ENCODE measurements at regions not wholly inside any gene's neighbourhood (a gene's known extent, or its start where the extent isn't known, plus 50 kb on each side); places are given as distances from the start of the nearest gene placed in this dataset.

DNA sequence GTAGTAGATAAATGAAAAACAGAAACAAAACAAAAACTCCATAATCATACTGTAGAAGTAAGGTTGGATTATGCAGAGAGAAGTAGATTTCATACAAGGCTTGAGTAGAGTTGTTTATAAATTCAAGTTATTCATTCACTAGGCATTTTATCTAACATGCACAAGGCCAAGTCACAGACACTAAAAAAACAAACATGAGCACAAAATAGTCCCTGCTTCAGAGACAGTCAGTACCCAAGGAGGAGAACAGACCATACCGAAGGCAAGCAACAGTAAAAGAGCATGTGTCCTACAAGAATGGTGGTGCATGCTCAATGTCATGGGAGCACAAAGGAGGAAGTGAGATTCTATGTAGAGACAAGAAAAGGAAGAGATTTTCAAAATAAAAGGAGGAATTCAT, 796.5 kb upstream of the LRRC4C start:
- no peak for FAIRE-seq
- no peak for DNase-seq (ENCODE audit: insufficient read length, low spot score)

DNA sequence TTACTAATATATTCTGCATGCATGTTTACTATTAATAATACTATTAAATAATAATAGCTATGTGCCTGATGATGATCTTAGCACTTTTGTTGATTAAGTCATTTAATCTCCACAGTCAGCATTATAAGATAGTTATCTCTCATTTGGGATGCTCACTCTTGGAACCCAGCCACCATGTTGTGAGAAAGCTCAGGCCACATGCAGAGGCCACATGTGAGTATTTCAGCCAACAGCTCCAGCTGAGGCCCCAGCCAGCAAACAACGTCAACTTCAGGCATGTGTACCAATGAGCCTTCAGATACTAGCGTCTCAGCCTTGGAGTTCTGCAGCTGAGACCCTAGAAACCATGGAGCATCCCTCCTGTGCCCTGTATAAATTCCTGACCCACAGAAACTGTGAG, 798.1 kb upstream of the LRRC4C start:
- DNase-seq (ENCODE audit: insufficient read length, low spot score) (no peak), FAIRE-seq (no peak)

DNA sequence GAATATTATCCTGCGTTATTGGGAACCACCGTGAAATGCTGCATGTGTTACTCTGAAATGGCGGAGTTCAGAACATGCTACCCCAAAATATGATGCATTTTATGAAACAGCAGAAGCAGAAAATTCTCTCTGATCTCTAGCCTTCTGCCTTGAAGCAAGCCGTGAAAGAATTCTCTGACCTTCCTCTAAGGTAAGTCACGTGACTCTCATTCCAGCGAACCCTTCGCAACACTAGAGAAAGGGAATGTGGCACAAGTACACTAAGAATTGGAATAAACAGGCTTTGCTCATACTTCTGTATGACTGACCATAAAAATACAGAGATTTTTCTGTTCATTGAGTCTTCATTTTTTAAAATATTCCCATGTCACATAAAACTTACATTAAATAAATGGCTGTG, 805.6 kb upstream of the LRRC4C start:
- FAIRE-seq = no peak
- no peak for DNase-seq (ENCODE audit: insufficient read length, low spot score)

DNA sequence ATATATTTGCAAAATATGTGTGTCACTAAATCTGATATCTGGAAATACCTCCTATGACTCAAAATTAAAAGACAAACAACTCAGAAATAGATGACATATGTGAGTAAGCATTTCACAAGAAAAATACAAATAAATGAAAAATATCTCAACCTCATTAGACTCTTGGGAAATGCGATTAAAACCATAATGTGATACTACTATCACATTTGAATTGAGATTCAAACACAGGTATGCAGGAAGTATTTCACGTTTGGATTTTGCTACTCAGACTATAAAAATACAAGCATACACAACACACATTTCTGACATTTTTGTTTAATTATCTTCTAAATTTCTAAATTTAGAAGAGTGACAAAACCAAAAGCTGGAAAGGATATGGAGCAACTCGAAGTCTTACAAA, 811.9 kb upstream of the LRRC4C start:
- DNase-seq (ENCODE audit: insufficient read length, low spot score) = no peak
- FAIRE-seq = no peak

DNA sequence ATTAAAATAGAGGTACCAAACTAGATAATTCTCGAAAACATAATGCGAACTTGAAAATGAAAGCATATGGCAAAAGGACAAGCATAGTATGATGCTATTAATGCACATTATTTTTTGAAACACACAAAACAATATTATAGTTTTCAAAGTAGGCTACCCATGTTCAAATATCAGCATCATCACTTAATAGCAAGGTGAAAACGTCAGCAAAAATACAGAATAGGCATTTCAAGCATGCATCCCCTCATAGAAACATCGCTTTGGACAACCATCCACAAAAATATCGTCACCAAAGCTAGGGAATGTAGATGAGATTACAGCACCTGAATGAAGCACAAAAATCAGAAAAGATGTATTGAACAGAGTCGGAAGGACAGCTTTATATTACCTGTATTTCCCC, 814.5 kb upstream of the LRRC4C start:
- FAIRE-seq = no peak
- no peak for DNase-seq (ENCODE audit: insufficient read length, low spot score)

DNA sequence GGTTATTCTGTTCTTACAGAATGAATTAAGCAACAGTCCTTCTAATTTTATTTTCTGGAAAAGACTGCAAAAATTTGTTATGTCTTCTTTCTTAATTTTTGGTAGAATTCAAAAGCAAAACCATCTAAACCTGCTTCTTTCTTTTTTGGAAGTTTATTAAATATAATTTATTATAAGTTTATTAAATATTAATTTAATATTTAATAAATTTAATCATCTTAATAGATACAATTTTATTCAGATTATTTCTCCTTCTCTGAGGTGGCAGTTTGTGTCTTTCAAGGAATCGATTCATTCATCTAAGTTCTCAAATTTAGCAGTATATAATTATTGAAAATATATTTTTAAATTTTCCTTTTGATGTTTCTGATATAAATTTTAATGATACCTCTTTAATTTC, 837.5 kb upstream of the LRRC4C start:
- DNase-seq (ENCODE audit: insufficient read length, low spot score) (no peak), FAIRE-seq (no peak)

DNA sequence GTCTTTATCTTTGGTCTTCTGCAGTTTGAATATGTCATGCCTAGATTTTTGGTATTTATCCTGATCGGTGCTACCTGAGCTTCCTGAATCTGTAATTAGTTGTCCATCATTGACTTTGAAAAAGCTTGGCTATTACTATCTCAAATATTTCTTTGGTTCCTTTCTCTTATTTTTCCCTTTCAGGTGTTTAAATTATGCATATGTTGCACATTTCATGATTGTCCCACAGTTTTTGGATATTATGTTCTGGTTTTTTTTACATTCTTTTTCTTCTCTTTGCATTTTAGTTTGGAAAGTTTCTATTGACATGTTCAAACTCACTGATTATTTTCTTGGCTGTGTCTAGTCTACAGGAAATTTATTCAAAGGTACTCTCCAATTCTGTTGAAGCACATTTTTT, 840.3 kb upstream of the LRRC4C start:
- no peak for FAIRE-seq
- no peak for DNase-seq (ENCODE audit: insufficient read length, low spot score)

DNA sequence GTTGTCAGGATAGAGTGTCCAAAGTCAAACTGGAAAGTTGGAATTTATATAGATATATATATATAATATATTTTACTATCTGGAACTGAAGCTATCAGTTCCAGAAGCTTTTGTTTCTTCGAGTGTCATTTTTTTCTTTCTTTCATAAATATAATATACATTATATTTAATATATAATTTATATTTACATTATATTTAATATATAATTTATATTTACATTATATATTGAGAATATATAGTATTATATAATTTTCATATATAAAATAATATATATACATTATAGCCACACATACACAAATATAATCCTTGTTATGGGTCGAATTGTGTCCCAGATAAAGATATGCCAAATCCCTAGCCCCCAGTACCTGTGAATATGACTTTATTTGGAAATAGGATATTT, 842.3 kb upstream of the LRRC4C start:
- FAIRE-seq = no peak
- no peak for DNase-seq (ENCODE audit: insufficient read length, low spot score)

DNA sequence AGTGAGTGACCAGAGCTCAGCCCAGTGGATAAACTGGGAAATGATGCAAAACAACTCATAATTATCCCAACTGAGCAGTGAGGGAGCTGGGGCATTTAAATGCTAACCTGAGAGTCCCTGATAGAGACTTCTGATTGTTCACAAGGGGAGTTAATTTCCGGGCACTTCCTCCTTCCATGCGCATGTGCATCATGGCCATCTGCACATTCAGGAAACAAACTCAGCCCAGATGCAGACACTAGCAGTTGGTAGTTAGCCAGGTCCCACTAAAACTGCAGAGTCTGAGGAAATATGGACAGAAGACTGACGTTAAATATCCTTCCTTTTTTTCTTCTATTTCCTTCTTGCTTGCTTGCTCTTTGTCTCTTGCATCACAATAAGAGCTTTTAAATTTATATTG, 852.1 kb upstream of the LRRC4C start:
- FAIRE-seq (no peak), DNase-seq (ENCODE audit: insufficient read length, low spot score) (no peak)

DNA sequence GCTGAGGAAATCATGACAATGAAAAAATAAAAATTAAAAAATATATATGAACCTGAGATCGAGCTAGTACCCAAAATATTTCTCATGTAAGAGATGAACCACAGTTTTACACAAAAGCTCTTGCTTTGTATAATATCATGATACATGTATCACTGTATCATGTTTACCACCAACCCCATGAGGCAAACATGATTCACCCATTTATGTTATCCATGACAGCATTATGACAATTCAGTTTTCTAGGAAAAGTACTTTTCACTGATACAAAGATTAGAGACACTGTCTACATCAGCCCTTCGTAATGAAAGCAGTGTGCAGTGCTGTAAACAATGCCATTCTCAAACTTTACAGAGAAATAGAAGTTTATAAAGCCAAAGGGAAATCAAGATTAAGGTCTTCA, 852.5 kb upstream of the LRRC4C start:
- FAIRE-seq = no peak
- DNase-seq (ENCODE audit: insufficient read length, low spot score) = no peak

DNA sequence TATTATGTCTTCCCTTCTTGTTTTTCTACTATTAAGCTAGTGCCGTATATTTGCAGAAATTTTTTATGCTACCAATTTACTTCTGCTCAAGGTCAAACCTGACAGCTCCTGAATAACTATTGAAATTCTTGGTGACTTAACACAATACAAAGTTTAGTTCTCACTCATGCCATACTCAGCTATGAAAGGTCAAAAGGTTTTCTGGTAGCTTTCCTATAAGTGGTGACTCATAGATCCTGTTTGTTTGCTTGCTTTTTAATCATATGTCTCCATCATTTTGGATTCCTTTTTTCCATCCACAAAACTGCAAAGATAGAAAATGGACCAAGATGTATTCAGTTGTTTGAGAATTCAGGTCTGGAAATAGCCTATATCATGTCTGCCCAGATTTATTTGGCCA, 855.8 kb upstream of the LRRC4C start:
- no peak for DNase-seq (ENCODE audit: insufficient read length, low spot score)

DNA sequence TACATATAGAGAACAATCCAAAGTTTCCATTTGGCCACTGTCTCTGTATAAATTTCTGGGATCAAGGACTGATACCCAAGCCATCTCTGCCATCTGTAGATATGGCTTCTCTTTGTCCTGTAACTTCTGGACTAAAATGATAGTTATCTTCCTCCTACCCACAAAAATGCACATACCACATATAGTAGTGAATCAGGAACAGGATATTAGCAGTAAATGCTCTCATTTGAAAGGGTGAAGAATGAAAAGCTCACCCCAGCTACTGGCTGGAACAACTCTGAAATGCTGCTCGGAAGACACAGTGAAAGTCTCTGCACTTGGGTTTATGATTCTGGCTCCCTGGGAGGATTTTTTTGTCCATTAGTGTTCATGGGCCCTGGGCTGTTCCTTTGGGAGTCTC, 856.4 kb upstream of the LRRC4C start:
- FAIRE-seq = no peak

More for the DNA sequence above, 855.8 kb upstream of the LRRC4C start:
- FAIRE-seq = no peak

DNA sequence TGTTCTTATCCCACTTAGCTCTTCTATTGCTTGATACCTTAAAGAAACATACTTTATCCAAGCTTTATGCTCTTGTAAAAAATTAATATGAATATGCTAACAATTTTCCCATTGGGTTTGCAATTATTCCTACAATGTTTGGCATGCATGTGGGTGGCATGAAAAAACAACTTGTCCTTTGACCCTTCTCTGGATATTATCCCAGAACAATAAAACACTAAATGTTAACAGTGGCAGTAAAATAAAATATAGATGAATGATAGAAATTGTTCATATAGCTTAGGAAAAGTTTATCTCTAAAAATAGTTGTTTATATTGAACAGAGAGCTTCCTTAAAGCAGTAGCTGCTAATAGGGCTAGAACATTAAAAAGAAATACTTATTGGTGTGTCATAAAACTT, 860.5 kb upstream of the LRRC4C start:
- FAIRE-seq (no peak), DNase-seq (ENCODE audit: insufficient read length, low spot score) (no peak)

More for the DNA sequence above, 856.4 kb upstream of the LRRC4C start:
- DNase-seq (ENCODE audit: insufficient read length, low spot score) = no peak

DNA sequence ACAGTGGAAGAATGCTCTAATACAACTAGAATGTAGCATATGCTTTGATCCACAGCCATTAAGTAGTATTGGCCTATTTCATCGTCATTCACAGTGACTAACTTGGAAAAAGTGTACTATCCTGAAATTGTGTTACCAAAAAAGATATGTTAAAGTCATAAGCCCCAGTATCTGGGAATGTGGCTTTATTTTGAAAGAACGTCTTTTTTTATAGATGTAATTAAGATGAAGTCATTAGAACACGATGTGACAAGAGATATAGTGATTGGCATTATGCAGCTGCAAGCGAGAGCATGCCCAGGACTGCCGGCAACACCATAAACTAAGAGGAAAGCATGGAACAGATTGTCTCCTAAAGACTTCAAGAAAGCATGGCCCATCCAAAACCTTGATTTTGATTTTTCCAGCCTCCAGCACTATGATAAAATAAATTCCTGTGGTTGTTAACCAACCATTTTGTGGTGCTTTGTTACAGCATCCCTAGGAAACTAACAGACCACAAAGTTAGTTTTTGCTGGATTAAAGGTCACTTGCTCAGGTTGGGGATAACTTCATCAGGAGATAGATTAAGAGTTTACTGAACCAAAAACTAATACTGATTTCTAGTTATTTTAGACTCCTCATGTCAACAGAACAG, 870.6 kb upstream of the LRRC4C start:
- no peak for FAIRE-seq

DNA sequence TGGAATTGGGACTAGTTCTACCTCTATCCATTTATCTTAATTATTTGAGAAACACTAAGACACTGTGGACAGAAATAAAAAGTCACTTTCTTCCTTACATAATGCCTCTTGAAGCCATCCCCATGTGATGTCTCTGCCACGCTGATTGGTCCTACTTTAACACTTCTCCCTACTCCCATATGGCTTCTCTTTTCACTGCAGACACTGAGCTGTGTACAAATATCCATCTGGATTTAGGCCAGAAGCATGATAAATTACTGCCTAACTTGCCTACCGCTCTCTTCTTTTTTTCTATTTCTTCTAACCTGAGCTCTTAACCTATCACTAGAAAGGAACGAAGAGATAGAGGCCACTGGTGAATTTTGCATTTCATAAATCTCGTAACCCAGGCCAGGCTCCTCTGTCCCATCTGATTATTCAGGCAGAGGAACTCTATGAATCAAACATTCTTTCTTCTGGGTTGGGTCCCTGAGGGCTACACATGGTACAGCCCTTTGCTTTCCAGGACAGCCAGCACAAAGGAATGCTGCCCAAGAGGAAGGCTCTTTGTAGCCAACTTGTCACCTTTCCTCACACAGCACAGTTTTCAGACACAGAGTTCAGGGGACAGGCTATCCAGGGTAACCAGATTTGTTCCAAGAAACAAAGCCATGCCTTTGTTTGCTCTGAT, 878.5 kb upstream of the LRRC4C start:
- FAIRE-seq (no peak), DNase-seq (ENCODE audit: insufficient read length, low spot score) (no peak)

More for the DNA sequence above, 870.6 kb upstream of the LRRC4C start:
- no peak for DNase-seq (ENCODE audit: insufficient read length, low spot score)

DNA sequence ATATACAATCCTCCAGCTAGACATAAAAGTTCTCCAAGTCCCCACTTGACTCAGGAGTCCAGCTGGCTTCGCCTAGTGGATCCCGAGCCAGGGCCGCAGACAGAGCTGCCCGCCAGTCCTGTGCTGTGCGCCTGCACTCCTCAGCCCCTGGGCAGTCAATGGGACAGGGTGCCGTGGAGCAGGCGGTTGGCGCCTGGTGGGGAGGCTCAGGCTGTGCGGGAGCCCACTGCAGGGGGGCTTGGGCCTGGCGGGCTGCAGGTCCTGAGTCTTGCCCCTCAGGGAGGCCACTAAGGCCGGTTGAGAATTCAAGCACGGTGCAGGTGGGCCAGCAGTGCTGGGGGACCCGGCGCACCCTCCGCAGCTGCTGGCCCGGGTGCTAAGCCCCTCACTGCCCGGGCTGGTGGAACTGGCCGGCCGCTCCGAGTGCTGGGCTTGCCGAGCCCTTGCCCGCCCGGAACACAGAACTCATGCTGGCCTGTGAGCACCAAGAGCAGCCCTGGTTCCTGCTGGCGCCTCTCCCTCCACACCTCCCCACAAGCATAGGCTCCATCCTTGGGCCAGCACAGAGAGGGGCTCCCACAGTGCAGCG, 884.8 kb upstream of the LRRC4C start:
- DNase-seq (ENCODE audit: insufficient read length, low spot score) (no peak), FAIRE-seq (no peak)

DNA sequence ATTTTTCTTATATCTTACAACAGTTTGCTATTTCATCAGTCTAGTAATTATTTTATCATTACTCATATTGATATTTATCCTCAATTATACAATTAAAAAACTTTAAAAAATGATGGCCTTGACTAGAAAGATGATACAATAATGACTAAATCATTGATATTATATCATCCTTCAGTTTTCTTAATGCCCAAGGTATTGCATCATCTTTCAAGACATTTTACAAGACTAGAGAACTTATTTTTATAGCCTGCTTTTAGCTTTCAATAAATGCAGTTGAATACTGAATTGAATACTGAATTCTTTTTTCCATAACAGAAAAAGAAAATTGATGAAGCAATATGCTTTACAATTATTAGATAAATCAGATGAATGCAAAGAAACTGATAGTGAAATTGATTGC, 886.5 kb upstream of the LRRC4C start:
- no peak for DNase-seq (ENCODE audit: insufficient read length, low spot score)
- FAIRE-seq = no peak

DNA sequence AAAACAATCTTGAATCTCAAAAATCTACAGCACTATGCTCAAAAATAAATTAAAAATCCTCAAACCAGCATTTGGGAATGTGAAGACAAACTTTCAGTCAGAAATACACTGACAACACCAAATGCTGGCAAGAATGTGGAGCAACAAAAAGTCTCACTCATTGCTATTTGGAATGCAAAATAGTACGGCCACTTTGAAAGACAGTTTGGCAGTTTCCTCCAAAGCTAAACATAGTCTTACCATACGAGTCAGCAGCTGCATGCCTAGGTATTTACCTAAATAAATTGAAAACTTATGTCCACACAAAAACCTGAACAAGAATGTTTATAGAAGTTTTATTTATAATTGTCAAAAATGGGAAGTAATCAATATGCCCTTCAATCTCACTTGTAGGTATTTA, 904.2 kb upstream of the LRRC4C start:
- no peak for FAIRE-seq

DNA sequence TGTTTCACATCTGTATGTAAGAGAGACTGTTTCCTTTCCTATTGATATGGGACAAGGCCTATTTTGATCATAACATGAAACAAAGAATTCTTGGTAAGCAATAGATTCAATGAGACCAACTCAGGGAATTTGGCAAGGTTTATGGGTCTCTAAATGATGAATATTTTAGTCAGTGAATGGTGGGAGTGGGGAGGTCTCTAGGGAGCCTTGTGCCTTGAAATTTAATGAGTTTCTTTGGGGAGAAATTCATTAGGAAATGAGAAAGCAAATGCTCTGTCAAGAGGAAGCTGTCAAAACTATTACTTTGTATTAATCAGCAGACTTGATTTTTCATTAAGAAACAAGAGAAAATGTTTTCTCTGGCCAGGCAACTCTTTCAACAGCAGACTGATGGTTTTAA, 921.7 kb upstream of the API5 start:
- DNase-seq (ENCODE audit: insufficient read length, low spot score) = no peak
- FAIRE-seq = no peak

More for the DNA sequence above, 904.2 kb upstream of the LRRC4C start:
- no peak for DNase-seq (ENCODE audit: insufficient read length, low spot score)

DNA sequence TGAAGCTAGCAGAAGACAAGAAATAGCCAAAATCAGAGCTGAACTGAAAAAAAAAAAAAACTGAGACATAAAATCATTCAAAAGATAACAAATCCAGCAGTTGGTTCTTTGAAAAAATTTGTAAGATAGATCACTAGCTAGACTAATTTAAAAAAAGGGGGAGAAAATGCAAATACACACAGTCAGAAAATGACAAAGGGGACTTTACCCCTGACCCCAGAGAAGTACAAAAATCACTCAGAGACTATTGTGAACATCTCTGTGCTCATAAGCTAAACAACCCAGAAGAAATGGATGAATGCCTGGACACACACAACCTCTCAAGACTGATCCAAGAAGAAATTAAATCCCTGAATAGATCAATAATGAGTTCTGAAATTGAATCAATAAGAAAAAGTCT, 914.3 kb upstream of the API5 start:
- FAIRE-seq (no peak), DNase-seq (ENCODE audit: insufficient read length, low spot score) (no peak)

DNA sequence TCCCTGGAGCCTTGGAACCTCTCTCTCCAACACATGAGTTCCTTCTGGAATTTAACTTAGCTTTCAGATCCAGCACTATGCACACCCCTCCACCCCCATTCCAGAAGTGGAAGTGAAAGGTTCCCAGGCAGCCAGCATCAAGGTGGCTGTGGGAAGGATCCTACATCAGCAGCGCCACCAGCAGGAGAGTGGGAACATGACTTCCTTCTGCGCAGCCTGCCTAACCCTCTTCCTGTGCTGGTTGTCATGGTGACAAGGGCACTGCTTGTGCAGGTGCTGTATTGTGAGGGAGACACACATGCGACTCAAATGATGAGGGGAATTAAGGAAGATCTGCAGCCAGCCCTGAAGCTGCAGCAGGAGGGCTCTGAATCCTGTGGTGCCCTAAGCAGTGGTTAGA, 904.5 kb upstream of the API5 start:
- FAIRE-seq (no peak), DNase-seq (ENCODE audit: insufficient read length, low spot score) (no peak)

DNA sequence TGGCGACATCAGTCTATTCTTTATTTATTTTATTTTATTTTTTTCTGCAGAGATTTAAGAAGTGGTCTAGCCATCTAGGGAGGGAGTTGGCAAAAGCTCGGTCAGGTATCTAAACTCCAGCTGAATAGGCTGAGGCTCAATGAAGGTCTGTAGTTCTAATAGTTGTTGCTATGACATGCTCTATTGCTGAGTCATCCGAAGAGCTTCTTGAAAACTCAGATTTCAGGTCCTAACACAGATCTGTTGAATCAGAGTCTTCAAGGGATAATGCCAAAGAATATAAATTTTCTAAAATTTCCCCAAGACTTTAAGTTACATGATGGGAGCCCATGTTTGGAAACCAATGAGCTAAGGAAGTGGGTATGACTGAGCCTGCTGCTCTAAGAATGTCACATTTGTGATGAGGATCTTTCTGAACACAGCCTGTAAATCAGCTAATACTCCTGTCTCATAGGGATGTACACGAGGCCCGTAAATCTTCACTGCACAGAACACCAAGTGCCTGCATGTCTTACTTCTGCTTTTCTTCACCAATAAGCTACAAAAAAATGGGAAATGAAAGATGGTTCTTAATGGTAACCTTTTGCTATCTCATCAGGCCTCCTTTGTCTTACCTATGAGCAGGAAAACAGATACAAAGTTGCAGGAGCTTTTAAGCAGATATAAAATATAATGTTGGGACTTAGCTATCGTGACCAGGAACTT, 901.4 kb upstream of the API5 start:
- FAIRE-seq (no peak), DNase-seq (ENCODE audit: insufficient read length, low spot score) (no peak)
